NCI-H2107 treated with DMSO at 0.1 percent for 48 hours (cell line): ENCODE measurements at regions not wholly inside any gene's neighbourhood (a gene's known extent, or its start where the extent isn't known, plus 50 kb on each side); places are given as distances from the start of the nearest gene placed in this dataset.
"Not testable (repeated sequence)": the region's sequence is repeated elsewhere in the genome, so short reads cannot be mapped to it uniquely, and the experiment has no call there.

ENCODE experiments used
- DNase-seq: peaks from one replicate; lab custom pipeline; 2025; ENCODE audit not compliant: unreplicated experiment; lab: John Stamatoyannopoulos, UW

DNA sequence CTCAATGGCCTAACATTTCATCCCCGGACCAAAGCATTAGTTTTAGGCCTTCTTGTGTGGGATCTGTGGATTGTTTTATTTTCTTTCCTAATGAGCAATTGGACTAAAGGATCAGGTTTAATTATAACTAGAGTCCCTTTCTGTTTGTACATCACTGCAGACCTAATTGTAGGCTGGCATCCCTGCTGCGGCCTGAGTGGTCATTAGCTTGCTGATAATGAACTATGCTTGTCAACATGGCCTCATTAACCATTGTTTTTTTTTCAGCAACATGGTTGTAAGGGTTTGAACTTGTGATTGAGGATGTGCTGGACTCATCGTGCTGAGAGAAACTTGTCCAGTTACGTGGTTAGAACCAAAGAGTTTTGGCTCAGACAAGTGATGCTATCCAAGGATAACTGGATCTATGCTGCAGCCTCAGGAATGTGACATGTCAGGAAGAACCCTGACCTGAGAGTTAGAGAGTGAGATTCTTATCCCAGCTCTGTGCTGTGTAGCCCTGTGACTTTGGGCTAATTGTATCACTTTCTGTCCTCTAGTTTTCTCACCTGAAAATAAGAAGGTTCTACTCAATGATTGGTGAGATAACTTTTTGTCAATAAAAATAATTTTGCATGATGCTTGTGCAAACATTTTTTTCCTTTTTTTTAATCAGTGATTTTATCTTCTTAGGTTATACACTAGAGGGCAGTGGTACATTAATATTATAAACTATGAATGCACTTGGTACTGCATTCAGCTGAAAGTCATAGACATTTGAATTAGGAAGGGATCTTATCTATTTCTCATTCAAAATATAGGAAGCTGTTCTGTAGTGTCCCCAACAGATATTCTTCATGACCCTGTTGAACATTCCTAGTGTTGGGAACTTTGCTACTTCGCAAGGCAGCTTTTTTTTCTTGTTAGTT, 140.9 kb downstream of the RNF144B start:
- DNase-seq: peak; percentile 27

DNA sequence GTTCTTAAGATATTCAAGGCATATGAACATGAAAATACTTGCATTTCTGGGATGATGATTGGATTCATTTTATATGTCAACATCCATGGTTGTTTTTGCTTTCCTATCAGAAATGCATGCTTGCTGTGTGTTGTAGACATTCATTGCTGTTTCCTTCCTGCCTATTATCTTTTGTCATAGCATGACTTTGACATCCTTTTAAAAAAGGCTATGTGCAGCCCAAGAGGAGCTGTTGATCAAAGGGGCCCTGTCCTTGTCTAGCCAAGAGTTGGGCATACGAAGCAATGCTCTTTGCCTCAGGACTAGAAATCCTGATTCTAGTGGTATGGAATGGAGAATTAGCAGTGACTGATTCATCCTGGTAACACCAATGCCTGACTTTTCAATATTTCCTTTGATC, 143.1 kb downstream of the RNF144B start:
- DNase-seq: no peak

DNA sequence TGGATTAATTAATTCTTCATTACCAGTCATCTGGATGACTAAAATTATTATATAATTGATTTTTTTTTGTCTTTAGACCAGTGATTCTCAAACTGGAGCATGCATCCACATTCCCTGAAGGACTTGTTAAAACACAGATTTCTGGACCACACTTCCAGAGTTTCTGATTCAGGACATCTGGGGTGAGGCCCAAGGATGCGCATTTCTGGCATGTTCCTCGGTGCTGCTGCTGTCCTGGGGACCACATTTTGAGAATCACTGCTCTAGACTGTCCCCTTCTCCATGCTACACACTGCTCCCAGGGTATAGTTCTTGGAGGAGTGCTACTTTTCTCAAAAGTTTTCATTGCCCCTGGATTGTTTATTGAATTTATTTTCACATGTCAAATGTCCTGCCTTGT, 145.0 kb downstream of the RNF144B start:
- DNase-seq: no peak

DNA sequence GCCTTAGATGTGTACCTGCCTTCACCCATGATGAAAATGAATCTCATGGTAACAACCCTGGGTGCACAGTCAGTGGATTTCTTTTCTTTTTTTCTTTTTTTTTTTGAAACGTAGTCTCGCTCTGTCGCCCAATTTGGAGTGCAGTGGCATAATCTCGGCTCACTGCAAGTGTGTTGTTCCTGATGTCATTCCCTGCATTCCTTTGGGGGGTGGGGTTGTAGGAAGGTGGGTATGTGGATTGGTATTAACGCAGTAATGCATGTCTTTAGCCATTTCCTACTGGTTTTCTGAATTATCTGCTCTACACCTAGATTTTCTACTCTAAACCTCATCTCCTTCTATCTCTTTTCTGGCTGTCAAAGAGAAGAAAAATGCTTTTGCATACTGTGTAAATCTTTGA, 146.6 kb downstream of the RNF144B start:
- no peak for DNase-seq

DNA sequence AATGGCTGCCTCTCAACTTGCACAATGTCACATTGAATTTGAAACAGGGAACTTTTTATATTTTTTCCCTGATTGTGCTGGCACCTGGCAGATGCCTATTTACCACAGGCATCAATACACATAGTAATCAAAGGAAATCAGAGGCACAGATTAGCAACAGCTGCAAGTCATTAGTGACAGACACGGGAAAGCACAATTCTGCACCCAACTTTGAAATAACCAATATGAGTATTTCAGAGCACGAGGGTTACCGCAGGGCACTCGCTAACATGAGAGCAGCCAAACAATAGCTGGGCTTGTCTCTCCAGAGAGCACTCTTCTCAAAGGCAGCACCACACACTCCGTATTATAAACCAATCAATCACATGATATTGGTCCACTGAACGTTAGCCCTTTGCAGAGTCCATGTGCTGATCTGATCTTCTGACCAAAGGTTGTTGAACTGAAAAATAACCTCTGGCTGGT, 149.5 kb downstream of the RNF144B start:
- peak; percentile 29 for DNase-seq

DNA sequence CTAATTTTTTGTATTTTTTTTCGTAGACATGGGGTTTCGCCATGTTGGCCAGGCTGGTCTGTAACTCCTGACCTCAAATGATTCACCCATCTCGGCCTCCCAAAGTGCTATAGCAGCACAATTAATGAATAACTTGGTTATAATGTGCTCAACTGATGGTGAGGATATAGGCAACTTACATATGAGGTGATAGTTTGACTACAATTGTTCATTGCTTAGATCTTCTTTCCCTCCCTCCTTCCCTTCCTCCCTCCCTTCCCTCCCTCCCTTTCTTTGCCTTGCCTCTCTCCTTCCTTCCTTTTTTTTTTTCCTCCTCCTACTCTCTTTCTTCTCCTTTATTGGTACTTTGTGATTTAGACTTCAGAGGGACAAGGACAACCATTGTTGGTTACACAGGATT, 151.2 kb downstream of the RNF144B start:
- no peak for DNase-seq

DNA sequence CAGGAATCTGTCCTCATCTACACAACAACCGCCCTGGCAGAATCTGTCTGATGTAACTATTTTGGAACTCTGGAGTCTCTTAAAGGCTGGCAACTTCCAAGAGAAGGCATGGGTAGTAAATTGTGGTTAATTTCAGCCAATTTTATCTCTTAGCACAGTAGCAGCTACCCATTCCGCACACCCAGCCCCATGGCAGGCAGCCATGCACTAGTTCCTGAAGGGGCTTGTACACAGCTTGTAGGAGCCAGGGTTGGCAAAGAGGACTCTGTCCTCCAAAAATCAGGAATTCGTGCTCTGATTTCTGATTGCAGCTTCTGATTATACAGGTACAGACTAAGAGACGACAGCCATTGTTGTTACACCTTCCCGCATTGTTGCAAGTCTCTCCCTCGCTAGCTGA, 155.9 kb downstream of the RNF144B start:
- no peak for DNase-seq

DNA sequence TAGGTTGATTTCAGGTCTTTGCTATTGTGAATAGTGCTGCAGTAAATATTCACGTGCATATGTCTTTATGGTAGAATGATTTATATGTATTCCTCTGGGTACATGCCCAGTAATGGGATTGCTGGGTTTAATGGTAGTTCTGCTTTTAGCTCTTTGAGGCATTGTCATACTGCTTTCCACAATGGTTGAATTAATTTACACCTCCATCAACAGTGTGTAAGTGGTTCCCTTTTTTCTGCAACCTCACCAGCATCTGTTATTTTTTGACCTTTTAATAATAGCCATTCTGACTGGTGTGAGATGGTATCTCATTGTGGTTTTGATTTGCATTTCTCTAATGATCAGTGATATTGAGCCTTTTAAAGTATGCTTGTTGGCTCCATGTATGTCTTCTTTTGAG, 158.0 kb downstream of the RNF144B start:
- DNase-seq: not testable (repeated sequence)

DNA sequence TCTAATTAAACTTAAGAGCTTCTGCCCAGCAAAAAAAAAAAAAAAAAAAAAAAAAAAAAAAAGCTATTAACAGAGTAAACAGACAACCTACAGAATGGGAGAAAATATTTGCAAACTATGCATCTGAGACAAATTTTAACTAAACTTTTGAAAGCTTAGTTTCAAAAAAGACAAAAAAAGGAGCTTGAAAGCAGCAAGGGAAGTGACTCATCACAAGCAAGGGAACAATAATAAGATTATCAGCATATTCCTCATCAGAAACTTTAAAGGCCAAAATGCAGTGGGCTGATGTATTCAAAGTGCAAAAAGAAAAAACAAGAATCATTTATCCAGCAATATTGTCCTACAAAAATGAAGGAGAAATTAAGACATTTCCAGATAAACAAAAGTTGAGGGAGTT, 158.6 kb downstream of the RNF144B start:
- no peak for DNase-seq

DNA sequence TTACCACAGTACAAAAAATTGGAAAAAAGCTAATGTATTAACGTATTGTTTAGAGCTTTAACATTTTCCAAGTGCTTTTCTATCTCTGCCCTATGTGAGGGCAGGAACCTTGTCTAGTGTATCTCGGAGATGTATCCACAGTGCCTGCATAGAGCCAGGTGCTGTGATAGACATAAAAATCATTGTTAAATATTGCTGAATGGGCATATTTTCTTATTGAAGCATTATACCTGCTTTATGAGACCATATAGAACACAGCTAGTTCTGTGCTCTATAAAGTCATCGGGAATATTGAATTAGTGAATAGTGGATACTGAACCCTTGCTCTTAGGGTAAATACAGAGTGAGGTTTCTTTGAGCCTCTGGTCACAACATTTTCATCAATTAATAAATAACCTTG, 163.0 kb downstream of the RNF144B start:
- no peak for DNase-seq

DNA sequence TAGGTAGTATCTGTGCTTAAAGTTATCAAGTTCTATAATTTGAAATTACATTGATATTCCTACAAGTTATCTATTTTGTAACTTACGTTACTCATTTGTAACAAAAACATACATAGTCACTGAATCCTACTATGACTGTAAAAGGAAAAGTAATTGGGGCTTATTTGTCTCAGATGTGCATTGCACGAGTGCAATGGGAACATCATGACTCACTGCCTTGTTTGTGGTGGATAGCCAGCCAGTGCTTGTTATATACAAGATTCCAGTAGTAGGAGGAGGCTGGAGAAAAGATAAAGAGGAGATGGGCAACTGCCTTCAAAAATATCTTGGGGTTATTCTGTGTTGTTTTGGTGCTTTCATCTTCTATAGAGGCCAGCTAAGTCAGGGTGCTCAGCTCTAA, 164.1 kb downstream of the RNF144B start:
- no peak for DNase-seq

DNA sequence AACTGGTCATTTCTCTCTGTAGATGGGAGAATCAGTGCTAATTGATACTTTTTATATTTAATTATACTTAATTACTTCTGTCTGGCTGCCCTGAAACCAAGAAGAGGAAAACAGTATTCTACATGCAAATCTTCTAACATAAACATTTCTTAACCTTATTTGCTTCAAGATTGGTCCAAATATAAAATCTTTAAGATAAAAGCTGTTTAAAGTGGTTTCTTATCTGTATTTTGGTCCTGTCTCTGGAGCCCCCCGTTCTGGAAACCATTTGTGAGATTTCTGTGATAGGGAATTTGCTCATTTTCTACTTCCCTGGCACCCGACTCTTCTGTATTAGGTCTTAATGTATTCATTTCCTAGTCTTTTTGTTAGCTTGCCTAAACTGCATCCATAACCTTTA, 168.6 kb downstream of the RNF144B start:
- no peak for DNase-seq

DNA sequence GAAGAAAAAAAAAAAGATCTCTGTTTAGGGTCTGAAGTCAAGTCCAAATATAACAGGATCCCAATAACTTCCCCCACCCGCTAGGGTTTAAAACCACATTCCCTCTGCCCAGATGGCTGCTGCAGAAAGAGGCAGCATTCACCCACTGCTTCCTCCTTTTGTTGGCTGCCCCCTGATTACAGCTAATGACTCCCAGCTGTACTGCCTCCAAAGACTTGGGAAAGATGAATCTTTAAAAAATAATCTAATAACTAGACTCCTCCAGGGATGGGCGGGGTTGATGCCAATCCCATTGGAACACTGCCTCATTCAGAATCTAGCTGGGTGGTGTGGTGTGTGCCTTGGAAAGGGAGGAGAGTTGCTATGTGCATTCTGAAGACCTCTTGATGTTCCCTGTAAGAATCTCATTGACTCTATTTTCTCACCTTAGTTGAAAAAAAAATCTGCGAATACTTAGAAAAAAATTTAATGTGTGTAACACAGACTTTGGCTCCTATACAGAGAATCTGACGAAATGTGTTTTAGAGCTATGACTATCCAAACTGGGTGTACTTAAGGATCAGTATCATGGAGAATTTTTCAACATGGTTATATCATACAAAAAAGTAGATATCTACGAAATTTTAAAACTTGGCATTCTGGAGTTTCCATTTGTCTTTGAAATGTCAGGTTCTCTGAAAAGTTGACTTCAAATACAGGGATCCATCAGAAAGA, 174.0 kb downstream of the RNF144B start:
- DNase-seq: no peak

DNA sequence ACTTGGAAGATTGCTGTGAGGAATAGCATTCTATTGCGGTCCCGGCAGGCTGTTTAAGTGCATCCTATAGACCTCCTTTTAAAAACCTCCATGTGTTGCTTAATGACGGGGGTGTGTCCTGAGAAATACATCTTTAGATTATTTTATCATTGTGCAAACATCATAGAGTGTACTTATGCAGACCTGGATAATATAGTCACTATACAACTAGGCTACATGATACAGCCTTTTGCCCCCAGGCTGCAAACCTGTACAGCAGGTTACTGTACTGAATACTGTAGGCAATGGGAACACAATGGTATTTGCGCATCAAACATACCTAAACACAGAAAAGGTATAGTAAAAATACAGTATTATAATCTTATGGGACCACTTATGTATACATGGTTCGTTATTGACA, 175.6 kb downstream of the RNF144B start:
- DNase-seq: no peak

DNA sequence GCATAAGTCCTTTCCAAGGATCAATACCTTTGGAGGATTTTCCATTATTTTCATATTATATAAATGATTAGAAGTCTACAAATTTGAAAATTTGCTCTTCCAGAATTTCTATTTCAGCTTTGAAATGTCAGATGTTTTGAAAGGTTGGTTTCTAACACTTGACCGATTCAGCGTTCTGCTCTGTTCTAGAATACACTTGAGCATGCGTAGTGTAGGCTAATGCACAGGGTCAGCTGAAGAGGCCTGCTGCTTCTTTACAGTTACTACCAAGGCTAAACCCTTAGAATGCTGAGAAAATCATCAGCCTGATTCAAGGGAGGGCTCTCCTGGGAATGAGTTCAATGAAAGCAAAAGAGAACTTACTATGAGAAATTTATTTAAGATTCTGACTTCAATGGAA, 177.6 kb downstream of the RNF144B start:
- DNase-seq: no peak

DNA sequence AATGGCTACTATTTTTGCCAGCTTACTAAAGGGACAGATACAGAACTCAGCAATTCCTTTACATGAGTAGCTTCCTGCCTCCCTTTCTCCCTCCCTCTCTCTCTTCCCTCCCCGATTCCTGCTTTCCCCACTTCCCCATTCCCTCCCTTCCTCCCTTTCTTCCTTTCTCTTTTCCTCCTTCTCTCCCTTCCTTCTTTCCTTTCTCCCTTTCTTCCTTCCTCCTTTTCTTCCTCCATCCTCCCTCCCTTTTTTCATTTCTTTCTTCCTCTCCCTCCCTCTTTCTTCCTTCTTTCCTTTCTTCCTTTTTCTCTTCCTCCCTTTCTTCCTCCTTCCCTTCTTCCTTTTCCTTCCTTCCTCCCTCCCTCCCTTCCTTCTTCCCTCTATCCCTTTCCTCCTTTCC, 178.1 kb downstream of the RNF144B start:
- DNase-seq: no peak

DNA sequence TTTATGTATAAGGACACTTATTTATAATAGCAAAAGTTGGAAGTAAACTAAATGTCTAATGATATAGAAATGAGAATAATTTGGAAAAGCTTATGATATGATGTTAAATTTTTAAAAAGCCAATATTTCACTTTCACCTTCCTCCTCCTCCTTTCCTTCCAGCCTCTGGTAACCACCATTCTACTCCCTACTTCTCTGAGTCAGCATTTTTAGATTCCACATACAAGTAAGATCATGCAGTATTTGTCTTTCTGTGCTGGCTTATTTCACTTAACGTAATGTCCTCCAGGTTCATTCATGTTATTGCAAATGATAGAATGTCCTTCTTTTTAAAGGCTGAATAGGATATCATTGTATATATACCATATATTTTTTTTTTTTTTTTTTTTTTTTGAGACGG, 180.2 kb downstream of the RNF144B start:
- no peak for DNase-seq

DNA sequence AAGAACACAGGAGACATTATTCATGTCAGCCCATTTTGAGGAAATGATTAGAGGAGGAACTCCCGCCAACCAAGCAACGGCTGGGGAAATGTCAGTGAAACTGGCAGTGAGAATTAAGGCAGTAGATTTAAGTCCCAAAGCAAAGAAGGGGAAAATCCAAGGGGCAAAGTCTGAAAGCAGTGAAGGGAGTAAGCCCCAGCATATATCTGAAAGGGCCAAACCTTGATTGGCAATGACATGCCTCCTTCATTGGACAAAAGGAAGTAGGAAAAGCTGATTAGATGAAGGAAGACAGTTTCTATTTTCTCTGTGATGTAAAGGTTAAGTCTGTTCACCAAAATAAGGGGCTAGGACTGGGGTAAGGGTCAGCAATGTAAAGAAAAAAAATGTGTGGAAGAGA, 190.3 kb downstream of the RNF144B start:
- DNase-seq: no peak

DNA sequence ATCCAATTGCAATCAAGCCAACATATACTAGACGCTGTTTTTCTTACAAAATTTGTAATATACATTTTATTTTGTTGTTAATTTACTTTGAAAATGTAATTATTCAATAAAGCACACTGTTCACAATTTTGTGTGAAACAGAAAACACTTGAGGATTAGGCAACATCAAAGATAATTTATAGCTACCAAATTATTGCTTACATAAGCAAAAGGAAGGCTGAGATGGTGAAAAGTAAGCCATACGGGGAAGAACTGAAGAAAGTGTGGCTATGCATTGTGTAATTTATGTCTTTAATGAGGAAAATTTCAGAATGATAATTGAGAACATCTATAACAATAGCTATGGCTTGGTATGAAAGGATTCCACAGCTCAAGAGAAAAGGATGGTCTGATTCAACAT, 192.0 kb downstream of the RNF144B start:
- DNase-seq: no peak

DNA sequence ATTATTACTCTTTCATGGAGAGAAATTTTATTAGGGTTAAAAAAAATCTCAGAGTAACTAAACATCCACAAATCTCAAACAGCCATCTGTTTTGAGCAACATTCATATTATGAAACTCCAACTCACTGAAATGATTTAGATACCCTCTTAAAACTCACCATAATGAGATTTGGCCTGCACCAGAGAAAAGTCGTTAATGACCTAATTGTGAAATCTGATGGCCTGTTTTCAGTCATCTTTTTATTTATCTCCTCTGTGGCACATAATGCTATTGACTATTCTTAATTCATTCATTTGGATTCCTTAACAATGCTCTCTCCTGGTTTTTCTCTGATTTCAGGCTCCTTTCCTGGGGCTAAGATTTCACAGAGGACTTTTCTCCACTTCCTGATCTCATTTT, 192.7 kb downstream of the RNF144B start:
- DNase-seq: no peak

DNA sequence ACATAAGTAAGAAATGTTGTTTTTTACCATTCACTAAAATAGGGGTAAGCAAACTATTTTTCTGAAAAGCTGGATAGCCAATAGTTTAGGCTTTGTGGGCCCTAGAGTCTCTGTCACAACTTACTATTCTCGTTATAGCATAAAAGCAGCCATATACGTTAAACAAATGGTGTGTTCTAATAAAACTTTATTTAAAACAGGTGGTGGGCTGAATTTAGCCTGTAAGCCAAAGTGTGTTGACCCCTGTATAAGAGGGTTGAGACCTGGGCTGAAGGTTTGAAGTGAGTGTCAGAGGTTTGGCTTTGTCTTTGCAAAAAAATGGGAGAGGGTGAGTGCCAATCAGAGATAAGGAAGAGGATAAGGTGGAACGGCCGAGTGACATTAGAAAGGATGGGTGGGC, 197.2 kb downstream of the RNF144B start:
- DNase-seq: no peak

DNA sequence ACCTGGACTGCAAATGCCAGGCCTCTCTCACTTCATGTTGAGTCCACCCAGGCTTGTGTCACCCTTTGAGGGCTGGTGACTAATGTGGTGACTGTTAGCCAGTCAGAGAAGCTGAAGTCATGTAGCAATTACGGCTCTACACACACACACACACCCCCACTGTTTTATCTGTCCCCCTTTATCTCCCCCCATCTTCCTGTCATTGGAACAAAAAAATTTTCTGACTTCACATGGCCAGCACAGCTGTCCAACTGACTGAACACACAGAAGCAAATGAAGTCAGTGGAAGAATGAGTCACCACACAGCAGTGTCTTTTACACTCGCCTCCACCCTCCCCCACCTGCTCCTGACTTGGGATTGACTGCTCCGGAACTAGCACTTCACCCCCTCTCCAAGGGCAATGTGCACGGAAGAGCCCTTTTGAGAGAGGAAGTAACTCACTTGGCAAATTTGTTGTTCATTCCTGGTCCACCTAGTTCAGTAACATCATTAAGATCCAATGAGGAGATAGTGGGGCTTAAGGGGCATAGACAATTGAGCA, 198.0 kb downstream of the RNF144B start:
- DNase-seq: no peak
